NCI-H1417 (cell line): ENCODE measurements at regions not wholly inside any gene's neighbourhood (a gene's known extent, or its start where the extent isn't known, plus 50 kb on each side); places are given as distances from the start of the nearest gene placed in this dataset.

Experiments
- DNase-seq, 3 experiments: peaks; one replicate each; lab custom pipeline; 2025; lab: John Stamatoyannopoulos, UW

DNA sequence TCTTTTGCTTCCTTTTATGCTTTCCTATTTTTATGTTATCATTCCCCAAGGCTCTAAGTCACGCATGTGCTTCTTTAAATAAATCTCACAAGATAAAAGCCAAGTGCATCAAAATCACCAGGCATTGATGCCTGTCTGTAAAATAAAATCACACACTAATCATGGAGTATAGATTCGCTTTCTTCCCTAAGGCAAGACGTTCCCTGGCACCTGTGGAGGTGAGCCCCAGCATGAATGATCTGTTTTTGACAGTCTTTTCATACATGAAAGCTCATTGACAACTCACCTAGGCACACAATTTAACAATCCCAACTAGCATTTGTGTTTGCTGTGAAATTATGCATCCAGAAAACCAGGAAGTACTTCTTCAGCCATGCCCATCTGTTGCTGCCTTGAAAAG is 146.9 kb upstream of the DMAC1 start:
- peak in 1 of 3 experiments; percentile 35 for DNase-seq

GRCh38 chr9:7944572-7944971 is 145.0 kb upstream of the DMAC1 start:
- DNase-seq = no peak

- DNase-seq = no peak
These were observed 138.3 kb upstream of the DMAC1 start for GRCh38 chr9:7937761-7938491.

- no peak for DNase-seq
These were observed 137.4 kb upstream of the DMAC1 start for GRCh38 chr9:7936996-7937395.

GRCh38 chr9:7936163-7936562 is 136.6 kb upstream of the DMAC1 start:
- no peak for DNase-seq

GRCh38 chr9:7935681-7936080 is 136.1 kb upstream of the DMAC1 start:
- no peak for DNase-seq

GRCh38 chr9:7932767-7933166 is 133.2 kb upstream of the DMAC1 start:
- no peak for DNase-seq

- DNase-seq = no peak
These were observed 131.0 kb upstream of the DMAC1 start for GRCh38 chr9:7930613-7931012.

DNA sequence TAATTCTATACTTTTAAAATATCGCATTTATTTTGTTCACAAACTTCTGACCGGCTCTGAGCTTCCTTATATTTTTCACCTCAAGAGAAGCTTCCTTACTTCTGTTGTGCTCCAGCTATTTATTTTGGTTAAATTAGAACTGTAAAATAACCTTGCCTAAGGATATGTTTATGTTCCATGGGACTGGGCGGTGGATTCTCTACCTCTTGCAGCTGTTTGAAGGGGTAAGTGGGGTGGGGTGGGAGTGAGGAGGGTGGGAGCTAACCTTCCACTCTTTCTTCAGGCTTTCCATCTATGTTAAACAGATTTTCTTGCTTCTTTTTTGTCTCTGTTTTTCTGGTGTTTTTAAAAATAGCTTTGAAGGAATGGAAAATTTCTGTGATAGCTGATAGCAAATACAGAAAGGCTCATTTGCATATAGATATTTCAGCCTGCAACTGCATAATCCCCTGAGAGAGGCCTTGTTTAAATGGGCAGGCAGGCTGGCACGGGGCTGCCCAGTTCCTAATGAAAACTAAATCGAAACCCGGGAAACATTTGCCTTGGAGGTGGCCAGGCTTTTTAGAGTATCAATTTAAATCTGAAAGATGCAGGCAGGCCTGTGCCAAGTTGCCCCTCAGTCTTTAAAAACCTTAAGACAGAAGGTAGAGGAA is 122.1 kb upstream of the DMAC1 start:
- no peak for DNase-seq

- no peak for DNase-seq
These were observed 112.5 kb upstream of the DMAC1 start for GRCh38 chr9:7912037-7912535.

- no peak for DNase-seq
These were observed 110.9 kb upstream of the DMAC1 start for GRCh38 chr9:7910426-7911020.

GRCh38 chr9:7909537-7909936 is 110.0 kb upstream of the DMAC1 start:
- DNase-seq = no peak

- DNase-seq = no peak
These were observed 108.2 kb upstream of the DMAC1 start for GRCh38 chr9:7907551-7908337.

- no peak for DNase-seq
These were observed 107.4 kb upstream of the DMAC1 start for GRCh38 chr9:7906783-7907550.

DNA sequence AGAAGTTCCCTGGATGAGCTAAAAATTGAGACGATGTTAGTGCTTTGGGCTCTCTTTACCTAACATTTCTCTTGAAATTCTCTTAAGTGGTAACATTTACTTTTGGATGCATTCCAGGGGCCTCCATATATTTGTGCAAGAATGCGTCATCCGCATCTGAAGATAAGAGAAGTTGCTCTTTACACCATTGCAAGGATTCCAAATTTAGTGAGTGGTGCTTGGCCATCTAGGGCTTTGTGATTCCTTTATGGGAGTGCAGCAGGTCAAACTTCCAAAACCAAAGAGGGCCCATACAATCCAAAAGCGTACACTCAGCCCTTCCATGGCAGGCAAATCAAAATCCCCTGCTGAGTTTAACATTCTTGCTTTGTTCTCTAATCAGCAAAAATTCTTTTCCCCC is 102.0 kb upstream of the DMAC1 start:
- no peak for DNase-seq

DNA sequence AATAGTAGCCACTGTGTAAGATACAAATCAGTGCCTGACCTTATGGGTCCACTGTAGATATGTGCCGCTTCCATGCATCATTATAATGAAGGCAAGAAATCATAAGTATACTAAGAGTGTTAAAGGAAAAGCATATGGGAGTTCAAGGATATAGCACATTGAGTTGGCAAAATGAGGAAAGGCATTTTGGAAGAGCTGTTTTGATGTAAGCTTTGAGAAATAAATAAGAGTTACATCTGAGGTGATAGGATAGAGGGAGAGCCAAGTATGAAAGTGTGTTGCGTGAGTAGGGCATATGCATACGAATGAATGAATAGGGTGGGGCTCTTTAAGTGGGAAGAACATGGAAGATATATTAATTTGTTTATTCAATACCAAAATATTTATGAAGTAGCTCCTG is 101.0 kb upstream of the DMAC1 start:
- no peak for DNase-seq

- no peak for DNase-seq
These were observed 100.2 kb upstream of the DMAC1 start for GRCh38 chr9:7899753-7900152.

- DNase-seq = no peak
These were observed 94.7 kb upstream of the DMAC1 start for GRCh38 chr9:7894231-7894630.

- no peak for DNase-seq
These were observed 93.4 kb upstream of the DMAC1 start for GRCh38 chr9:7892975-7893374.

DNA sequence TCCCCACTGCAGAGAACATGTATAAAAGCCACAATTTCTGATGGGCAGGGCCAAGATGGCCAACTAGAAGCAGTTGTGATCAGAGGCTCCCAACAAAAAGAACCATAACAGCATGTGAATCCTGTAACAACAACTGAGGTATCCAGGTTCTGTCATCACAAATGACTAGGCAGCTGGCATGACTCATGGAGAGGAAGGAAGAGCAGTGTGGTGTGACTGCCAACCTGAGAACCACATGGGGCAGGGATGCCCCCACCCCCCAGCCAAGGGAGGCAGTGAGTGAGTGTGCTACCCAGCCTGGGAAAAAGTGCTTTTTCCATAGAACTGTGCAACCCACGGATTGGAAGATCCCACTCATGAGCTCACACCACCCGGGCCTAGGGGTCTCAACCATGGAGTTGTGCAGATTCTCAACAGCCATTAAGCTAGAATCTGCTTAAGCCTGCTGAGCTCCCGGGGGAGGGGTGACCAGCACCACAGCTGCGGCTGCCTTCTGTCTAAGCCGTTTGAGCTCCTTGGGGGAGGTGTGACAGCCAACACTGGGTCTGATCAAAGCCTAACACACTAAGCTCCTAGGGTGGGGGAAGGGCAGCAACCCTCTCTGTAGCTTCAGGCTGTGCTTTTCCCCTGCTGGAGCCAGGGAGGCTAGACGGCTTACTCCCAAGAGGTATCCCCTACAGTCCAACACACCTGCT is 80.1 kb upstream of the DMAC1 start:
- DNase-seq = no peak
